Nephron (organoid): ENCODE measurements at regions not wholly inside any gene's neighbourhood (a gene's known extent, or its start where the extent isn't known, plus 50 kb on each side); places are given as distances from the start of the nearest gene placed in this dataset.

ENCODE experiments used
- H3K27ac Mint-ChIP-seq, 3 experiments: 2 replicates each; pipeline ENCODE4 v1.8.0; 2020; ENCODE audit warnings: mixed read lengths in 3 of 3, mild to moderate bottlenecking in 2 of 3, moderate library complexity in 1 of 3
- H3K27me3 Mint-ChIP-seq: 2 replicates; pipeline ENCODE4 v1.8.0; 2021; ENCODE audit warnings: low read depth, mild to moderate bottlenecking, moderate library complexity, mixed read lengths
- H3K36me3 Mint-ChIP-seq: 2 replicates; pipeline ENCODE4 v1.8.0; 2020; ENCODE audit warnings: low read depth, mixed read lengths
- H3K4me1 Mint-ChIP-seq: 2 replicates; pipeline ENCODE4 v1.8.0; 2020; ENCODE audit warnings: mixed read lengths
- H3K4me3 Mint-ChIP-seq, 3 experiments: 2 replicates each; pipeline ENCODE4 v1.8.0; 2020; ENCODE audit warnings: mild to moderate bottlenecking in 3 of 3, mixed read lengths in 3 of 3, moderate library complexity in 2 of 3
- H3K9me3 Mint-ChIP-seq: 2 replicates; pipeline ENCODE4 v1.8.0; 2020; ENCODE audit warnings: mixed read lengths
- TF ChIP-seq, protein P1 (sequence below), 3 experiments: fragments of 200-600 bp; sonication (generic); IDR thresholded peaks; one replicate each; pipeline ENCODE4 v1.5.0; 2021; ENCODE audit warnings: antibody characterized with exemption in 3 of 3; ENCODE audit not compliant: unreplicated experiment in 3 of 3

DNA sequence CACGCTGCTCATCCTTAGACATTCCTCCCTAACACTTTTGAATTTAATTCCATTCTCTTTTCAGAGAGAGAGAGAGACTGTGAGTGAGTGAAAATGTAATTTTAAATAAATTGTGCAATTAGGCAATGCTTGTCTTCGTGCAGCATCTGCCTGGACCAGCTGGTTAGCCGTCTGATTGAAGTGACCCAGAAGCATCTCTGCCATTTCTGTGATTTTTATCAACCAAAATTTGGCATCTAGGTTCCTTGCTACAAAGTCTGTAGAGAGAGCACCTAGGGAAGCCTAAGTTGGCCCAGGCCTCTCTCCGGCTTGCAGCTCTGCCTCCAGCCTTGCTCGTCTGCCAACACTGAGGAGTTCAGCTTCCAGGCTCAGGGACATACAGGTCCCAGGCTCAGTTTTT, 138.6 kb upstream of the GPR12 start:
- no peaks in the 10 kb centered on the region for H3K36me3 Mint-ChIP-seq
- peaks cover 3% of the 10 kb centered on the region for H3K9me3 Mint-ChIP-seq
- TF ChIP-seq, protein P1, sequence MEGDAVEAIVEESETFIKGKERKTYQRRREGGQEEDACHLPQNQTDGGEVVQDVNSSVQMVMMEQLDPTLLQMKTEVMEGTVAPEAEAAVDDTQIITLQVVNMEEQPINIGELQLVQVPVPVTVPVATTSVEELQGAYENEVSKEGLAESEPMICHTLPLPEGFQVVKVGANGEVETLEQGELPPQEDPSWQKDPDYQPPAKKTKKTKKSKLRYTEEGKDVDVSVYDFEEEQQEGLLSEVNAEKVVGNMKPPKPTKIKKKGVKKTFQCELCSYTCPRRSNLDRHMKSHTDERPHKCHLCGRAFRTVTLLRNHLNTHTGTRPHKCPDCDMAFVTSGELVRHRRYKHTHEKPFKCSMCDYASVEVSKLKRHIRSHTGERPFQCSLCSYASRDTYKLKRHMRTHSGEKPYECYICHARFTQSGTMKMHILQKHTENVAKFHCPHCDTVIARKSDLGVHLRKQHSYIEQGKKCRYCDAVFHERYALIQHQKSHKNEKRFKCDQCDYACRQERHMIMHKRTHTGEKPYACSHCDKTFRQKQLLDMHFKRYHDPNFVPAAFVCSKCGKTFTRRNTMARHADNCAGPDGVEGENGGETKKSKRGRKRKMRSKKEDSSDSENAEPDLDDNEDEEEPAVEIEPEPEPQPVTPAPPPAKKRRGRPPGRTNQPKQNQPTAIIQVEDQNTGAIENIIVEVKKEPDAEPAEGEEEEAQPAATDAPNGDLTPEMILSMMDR (IDR thresholded peaks at IDR 0.05; ENCODE audit: unreplicated experiment in 3 of 3) = no peak
- H3K4me1 Mint-ChIP-seq = no peaks in the 10 kb centered on the region
- H3K27ac Mint-ChIP-seq = no peak overlapping the region
- H3K4me3 Mint-ChIP-seq = no peak overlapping the region
- peaks cover 26% of the 10 kb centered on the region for H3K27me3 Mint-ChIP-seq

DNA sequence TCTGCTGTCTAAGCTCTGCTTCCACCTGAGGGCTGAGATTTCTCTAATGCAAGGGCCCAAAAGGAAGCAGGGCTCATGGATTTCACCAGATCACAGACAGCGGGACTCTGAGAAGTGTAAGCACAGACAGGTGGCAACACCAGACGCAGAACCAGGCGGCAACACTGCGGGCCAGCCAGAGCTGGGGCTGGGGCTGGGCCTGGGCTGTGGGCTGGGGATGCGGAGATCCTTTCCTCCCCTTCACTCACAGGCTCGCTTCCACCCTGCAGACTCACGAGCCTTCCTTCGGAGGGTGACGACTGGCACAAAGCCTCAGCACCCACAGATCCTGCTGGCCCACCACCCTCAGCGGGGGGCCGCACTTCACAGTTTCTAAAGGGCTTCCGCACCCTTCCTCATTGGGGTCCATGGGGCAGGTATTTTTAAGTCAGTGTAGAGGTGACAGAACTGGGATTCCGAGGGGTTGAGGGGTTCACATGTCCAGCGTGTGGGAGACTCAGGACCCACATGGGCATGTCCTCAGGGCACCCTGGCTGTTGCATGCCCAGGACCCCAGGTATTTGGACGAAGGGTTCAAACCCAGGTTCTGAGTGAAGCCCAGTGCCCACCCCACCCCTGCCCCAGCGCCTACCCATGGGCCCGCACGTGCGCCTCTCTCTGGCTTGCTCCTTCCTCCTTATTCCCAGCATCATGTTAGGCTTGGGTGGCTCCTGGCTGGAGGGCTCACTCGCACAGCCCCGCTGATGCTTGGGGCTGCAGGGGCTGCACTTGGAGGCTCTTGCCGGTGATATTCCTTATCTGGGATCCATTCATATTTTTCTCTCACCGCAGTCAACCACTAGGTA, 137.3 kb upstream of the GPR12 start:
- H3K27ac Mint-ChIP-seq = no peak overlapping the region
- no peaks in the 10 kb centered on the region for H3K9me3 Mint-ChIP-seq
- TF ChIP-seq, protein P1 (IDR thresholded peaks at IDR 0.05; ENCODE audit: unreplicated experiment in 3 of 3) = no peak
- no peak overlapping the region for H3K4me3 Mint-ChIP-seq
- H3K27me3 Mint-ChIP-seq = peaks cover 29% of the 10 kb centered on the region
- H3K36me3 Mint-ChIP-seq = no peaks in the 10 kb centered on the region
- no peaks in the 10 kb centered on the region for H3K4me1 Mint-ChIP-seq

DNA sequence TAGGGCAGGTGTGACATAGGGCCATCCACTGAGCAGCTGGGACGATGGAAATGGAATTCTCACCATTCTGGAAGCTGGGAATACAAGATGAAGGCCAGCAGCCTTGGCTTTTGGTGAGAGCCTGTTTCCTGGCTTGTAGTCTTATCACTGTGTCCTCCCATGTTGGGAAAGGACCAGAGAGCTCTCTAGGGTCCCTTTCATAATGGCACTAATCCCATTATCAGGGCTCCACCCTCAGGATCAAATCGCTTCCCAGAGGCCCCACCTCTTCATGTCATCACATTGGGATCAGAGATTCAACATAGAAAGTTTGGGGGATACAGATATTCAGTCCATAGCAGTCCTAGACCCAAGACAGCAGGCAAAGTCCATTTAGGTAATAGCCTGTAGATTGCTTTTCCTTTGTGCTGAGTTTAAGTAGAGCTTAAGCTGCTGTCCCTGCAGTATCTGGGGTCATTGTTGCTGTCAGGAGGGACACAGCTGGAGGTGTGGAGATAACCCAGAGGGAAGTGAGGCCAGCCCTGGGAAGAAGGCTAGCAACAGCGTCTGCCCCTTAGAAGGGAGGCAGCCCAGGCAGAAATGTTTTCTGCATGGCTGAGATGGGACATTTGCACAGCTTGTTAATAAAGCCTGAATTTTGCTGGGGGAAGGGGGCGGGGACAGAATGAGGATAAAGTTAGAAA, 136.5 kb upstream of the GPR12 start:
- Mint-ChIP-seq H3K27me3 (peaks cover 29% of the 10 kb centered on the region), H3K36me3 (no peaks in the 10 kb centered on the region), H3K4me3 (no peak overlapping the region), H3K9me3 (no peaks in the 10 kb centered on the region), H3K27ac (no peak overlapping the region), H3K4me1 (no peaks in the 10 kb centered on the region)
- TF ChIP-seq, protein P1 (IDR thresholded peaks at IDR 0.05; ENCODE audit: unreplicated experiment in 3 of 3) = no peak

DNA sequence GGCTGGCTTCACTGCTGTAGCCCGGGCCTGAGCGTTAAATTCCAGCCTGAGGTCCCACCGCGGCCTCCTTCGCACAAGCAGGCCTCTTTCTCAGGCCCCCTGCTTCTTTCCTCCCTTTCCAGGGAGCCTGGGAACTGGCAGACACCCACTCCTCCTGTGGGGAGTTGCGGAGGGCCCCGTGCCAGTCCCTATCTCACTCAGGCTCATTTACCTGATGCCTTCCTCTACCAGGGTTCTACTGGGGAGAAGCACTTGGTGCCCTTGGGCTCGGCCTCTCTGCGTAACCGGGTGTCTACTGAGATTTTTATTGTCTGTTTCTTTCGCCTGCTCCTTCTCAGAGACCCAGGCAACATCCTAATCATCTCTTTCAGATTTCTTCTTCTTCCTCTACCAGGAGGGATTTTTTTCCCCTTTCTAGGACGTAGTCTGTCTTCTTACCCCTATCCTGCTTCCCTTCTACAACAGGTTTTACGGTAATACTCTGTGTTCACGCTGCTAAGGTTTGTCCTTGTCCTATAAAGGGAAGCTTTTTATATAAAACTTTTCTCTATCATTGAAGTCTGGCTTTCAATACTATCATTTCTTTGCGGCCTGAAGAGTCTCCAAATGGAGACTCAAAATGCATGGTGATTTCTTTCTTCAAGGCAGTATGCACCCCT, 135.4 kb upstream of the GPR12 start:
- Mint-ChIP-seq H3K4me3 (no peak overlapping the region), H3K36me3 (no peaks in the 10 kb centered on the region), H3K27ac (no peak overlapping the region), H3K9me3 (no peaks in the 10 kb centered on the region), H3K27me3 (peaks cover 40% of the 10 kb centered on the region), H3K4me1 (no peaks in the 10 kb centered on the region)
- TF ChIP-seq, protein P1 (IDR thresholded peaks at IDR 0.05; ENCODE audit: unreplicated experiment in 3 of 3) = no peak

DNA sequence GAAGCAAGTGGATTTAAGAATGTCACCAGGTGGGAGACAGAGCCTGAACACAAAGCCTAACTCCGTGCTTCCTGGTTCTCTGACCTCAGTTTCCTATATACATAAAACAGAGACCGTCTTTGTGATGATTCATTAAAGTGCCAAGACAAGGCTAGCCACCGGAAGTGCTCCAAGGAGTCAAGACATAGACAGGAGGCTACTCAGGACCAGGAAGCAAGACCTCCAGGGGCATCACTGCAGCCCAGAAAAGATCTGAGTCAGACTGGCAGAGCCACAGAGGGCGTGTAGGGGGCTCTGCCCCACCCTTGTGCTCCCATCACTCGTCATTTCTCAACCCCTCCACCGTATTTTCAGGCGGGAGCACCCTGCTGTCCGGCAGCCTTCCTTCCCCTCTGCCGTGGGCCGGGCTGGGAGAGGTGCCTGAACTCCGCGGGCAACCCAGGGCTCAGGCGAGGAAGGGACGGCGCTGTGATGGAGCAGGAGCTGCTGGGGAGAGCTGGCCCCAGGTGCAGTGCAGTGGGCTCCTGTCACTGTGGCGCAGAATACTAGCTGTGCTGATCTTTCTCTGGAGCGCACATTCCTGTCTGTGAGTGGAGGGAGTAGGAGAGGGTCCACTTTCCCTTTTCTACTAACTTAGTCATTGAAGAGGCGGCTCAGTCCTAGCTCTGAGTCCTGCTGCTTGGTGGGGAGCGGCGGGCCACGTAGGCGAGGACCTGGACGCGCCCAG, 134.7 kb upstream of the GPR12 start:
- H3K27ac Mint-ChIP-seq = no peak overlapping the region
- no peaks in the 10 kb centered on the region for H3K9me3 Mint-ChIP-seq
- TF ChIP-seq, protein P1 (IDR thresholded peaks at IDR 0.05; ENCODE audit: unreplicated experiment in 3 of 3) = no peak
- H3K36me3 Mint-ChIP-seq = no peaks in the 10 kb centered on the region
- H3K4me3 Mint-ChIP-seq = no peak overlapping the region
- peaks cover 39% of the 10 kb centered on the region for H3K27me3 Mint-ChIP-seq
- H3K4me1 Mint-ChIP-seq = no peaks in the 10 kb centered on the region
